Stimulated activated CD4-positive, alpha-beta T cell treated with anti-CD3 and anti-CD28 coated beads, Interleukin-12 subunit alpha, Interleukin-12 subunit beta, amount 100 ng/mL, for 48 hours (primary cell): ENCODE measurements at regions not wholly inside any gene's neighbourhood (a gene's known extent, or its start where the extent isn't known, plus 50 kb on each side); places are given as distances from the start of the nearest gene placed in this dataset.

ENCODE experiments used
- DNase-seq, 3 donors: peaks; one replicate each; pipeline ENCODE4 v3.0.0-alpha.2; 2020; ENCODE audit warnings: low read depth in 2 of 3, low spot score in 1 of 3

GRCh38 chr1:73953586-73953985 lies 244.4 kb downstream of the LRRIQ3 start:
- no peak for DNase-seq

GRCh38 chr1:73953186-73953585 lies 244.8 kb downstream of the LRRIQ3 start:
- DNase-seq = no peak

- no peak for DNase-seq
Observed at GRCh38 chr1:73948055-73948454, 249.9 kb downstream of the LRRIQ3 start.

- no peak for DNase-seq
Observed at GRCh38 chr1:73947009-73947408, 251.0 kb downstream of the LRRIQ3 start.

- no peak for DNase-seq
Observed at GRCh38 chr1:73943270-73943669, 254.7 kb downstream of the LRRIQ3 start.

GRCh38 chr1:73930293-73930692 lies 267.7 kb downstream of the LRRIQ3 start:
- no peak for DNase-seq

GRCh38 chr1:73914951-73915350 lies 283.0 kb downstream of the LRRIQ3 start:
- no peak for DNase-seq

GRCh38 chr1:73913025-73913424 lies 285.0 kb downstream of the LRRIQ3 start:
- no peak for DNase-seq

GRCh38 chr1:73911849-73912248 lies 286.1 kb downstream of the LRRIQ3 start:
- DNase-seq = no peak

GRCh38 chr1:73910466-73910865 lies 287.5 kb downstream of the LRRIQ3 start:
- DNase-seq = no peak

- no peak for DNase-seq
Observed at GRCh38 chr1:73910062-73910461, 287.9 kb downstream of the LRRIQ3 start.

GRCh38 chr1:73909043-73909562 lies 288.9 kb downstream of the LRRIQ3 start:
- no peak for DNase-seq

GRCh38 chr1:73907051-73907450 lies 290.9 kb downstream of the LRRIQ3 start:
- DNase-seq = no peak

GRCh38 chr1:73903092-73903491 lies 294.9 kb downstream of the LRRIQ3 start:
- DNase-seq = no peak

- no peak for DNase-seq
Observed at GRCh38 chr1:73901738-73902137, 296.2 kb downstream of the LRRIQ3 start.

GRCh38 chr1:73899311-73899710 lies 298.7 kb downstream of the LRRIQ3 start:
- DNase-seq = no peak

GRCh38 chr1:73898540-73898939 lies 299.4 kb downstream of the LRRIQ3 start:
- DNase-seq = no peak

GRCh38 chr1:73887412-73887811 lies 310.6 kb downstream of the LRRIQ3 start:
- no peak for DNase-seq

GRCh38 chr1:73886716-73887115 lies 311.3 kb downstream of the LRRIQ3 start:
- DNase-seq = no peak

- no peak for DNase-seq
Observed at GRCh38 chr1:73874806-73875205, 323.2 kb downstream of the LRRIQ3 start.

GRCh38 chr1:73868810-73869336 lies 329.1 kb downstream of the LRRIQ3 start:
- DNase-seq = no peak

- no peak for DNase-seq
Observed at GRCh38 chr1:73862355-73862754, 335.6 kb downstream of the LRRIQ3 start.

- DNase-seq = no peak
Observed at GRCh38 chr1:73860421-73860950, 337.5 kb downstream of the LRRIQ3 start.
